A549 (cell line): ENCODE measurements at regions not wholly inside any gene's neighbourhood (a gene's known extent, or its start where the extent isn't known, plus 50 kb on each side); places are given as distances from the start of the nearest gene placed in this dataset.

Experiments used
- ATAC-seq, 2 experiments: fragments of 200-7000 bp in 1 of 2; fragments of >200 bp in 1 of 2; cut with Nextera tagmentation in 1 of 2; cut with Tn5 transposase in 1 of 2; 3 replicates each; pipeline versions ENCODE4 v1.8.0 to v1.9.1; 2018 to 2020; ENCODE audit warnings: mild to moderate bottlenecking in 1 of 2, moderate library complexity in 1 of 2
- CTCF ChIA-PET: fragments of 300-600 bp; sonication (Branson Sonifier 250); formaldehyde crosslinking; extraction: SDS; loops from one replicate; lab custom pipeline; 2021; ENCODE audit warnings: antibody characterized with exemption, inconsistent platforms; lab: Yijun Ruan, JAX
- POLR2A ChIA-PET: fragments of 350-600 bp; formaldehyde crosslinking; extraction: SDS; loops from one replicate; lab custom pipeline; 2021; ENCODE audit warnings: antibody characterized with exemption, inconsistent platforms; lab: Yijun Ruan, JAX
- DNase-seq, 2 experiments: peaks; one replicate each; pipeline versions ENCODE4 v3.0.0 to v3.0.0-alpha.2; 2011 to 2016; ENCODE audit warnings: low read depth in 1 of 2, low spot score in 1 of 2
- FAIRE-seq: peaks from 2 replicates; lab custom pipeline; 2011; peaks lifted over from hg19 to GRCh38; lab: Jason Lieb, UNC
- H3K27ac ChIP-seq, 2 experiments: fragments of >200 bp; sonication (Bioruptor Twin); formaldehyde crosslinking; 3 replicates each; pipeline ENCODE4 v1.5.1; 2016 to 2017
- H3K4me1 ChIP-seq: fragments of >200 bp; sonication (Bioruptor Twin); formaldehyde crosslinking; 3 replicates; pipeline ENCODE4 v1.6.1; 2016
- H3K4me2 ChIP-seq: fragments of >200 bp; sonication (Bioruptor Twin); formaldehyde crosslinking; 3 replicates; pipeline ENCODE4 v1.6.1; 2016
- H3K4me3 ChIP-seq: fragments of >200 bp; sonication (Bioruptor Twin); formaldehyde crosslinking; 3 replicates; pipeline ENCODE4 v1.5.1; 2016
- H3K9me3 ChIP-seq: fragments of >200 bp; sonication (Bioruptor Twin); formaldehyde crosslinking; 3 replicates; pipeline ENCODE4 v1.6.1; 2016
- ATOH8 ChIP-seq: fragments of 250-450 bp; sonication (Bioruptor Pico); IDR thresholded peaks from 2 replicates; pipeline ENCODE4 v1.5.0; 2020; ENCODE audit warnings: low read depth, mild to moderate bottlenecking, moderate library complexity
- BHLHE40 ChIP-seq: IDR thresholded peaks from 2 replicates; pipeline ENCODE4 v1.6.1; 2012; ENCODE audit warnings: low read depth, low read length, inconsistent platforms
- CBX8 ChIP-seq: fragments of 200-600 bp; sonication (generic); IDR thresholded peaks from 2 replicates; pipeline ENCODE4 v1.6.1; 2016
- CHD4 ChIP-seq: fragments of 200-600 bp; sonication (generic); IDR thresholded peaks from 2 replicates; pipeline ENCODE4 v1.6.1; 2016; ENCODE audit warnings: antibody characterized with exemption, mild to moderate bottlenecking, borderline replicate concordance
- E2F6 ChIP-seq: IDR thresholded peaks from 2 replicates; pipeline ENCODE4 v1.6.1; 2012; ENCODE audit warnings: low read depth, borderline replicate concordance
- EHMT2 ChIP-seq: fragments of 200-600 bp; sonication (generic); IDR thresholded peaks from 2 replicates; pipeline ENCODE4 v1.6.1; 2016; ENCODE audit warnings: antibody characterized with exemption, low read depth, mild to moderate bottlenecking, moderate library complexity
- ELK1 ChIP-seq: fragments of 150-350 bp; IDR thresholded peaks from 2 replicates; pipeline ENCODE4 v1.6.1; 2014; ENCODE audit warnings: low read depth, mild to moderate bottlenecking, low read length
- FOSB ChIP-seq: fragments of 250-450 bp; sonication (Bioruptor Pico); IDR thresholded peaks from 2 replicates; pipeline ENCODE4 v1.5.0; 2020; ENCODE audit warnings: mild to moderate bottlenecking, moderate library complexity
- HMGXB4 ChIP-seq: fragments of 250-450 bp; sonication (Bioruptor Pico); IDR thresholded peaks from 2 replicates; pipeline ENCODE4 v1.5.0; 2021; ENCODE audit warnings: mild to moderate bottlenecking, moderate library complexity, borderline replicate concordance
- HOXB13 ChIP-seq: fragments of 250-450 bp; sonication (Bioruptor Pico); IDR thresholded peaks from 2 replicates; pipeline ENCODE4 v1.5.0; 2020; ENCODE audit warnings: low read depth, mild to moderate bottlenecking, moderate library complexity
- JUNB ChIP-seq: fragments of >200 bp; sonication (Bioruptor Twin); formaldehyde crosslinking; IDR thresholded peaks from 2 replicates; pipeline ENCODE4 v1.6.1; 2016
- KDM1A ChIP-seq: fragments of 200-600 bp; sonication (generic); IDR thresholded peaks from 2 replicates; pipeline ENCODE4 v1.6.1; 2016; ENCODE audit warnings: low read depth, mild to moderate bottlenecking
- KDM5A ChIP-seq: fragments of 200-600 bp; sonication (generic); IDR thresholded peaks from 2 replicates; pipeline ENCODE4 v1.6.1; 2016; ENCODE audit warnings: antibody characterized with exemption, mild to moderate bottlenecking
- MAZ ChIP-seq: fragments of 150-350 bp; IDR thresholded peaks from 2 replicates; pipeline ENCODE4 v1.6.1; 2014; ENCODE audit warnings: antibody characterized with exemption, low read depth, low read length, borderline replicate concordance
- NFE2L2 ChIP-seq: fragments of 150-350 bp; conservative IDR thresholded peaks from 2 replicates; pipeline ENCODE4 v1.6.1; 2014; ENCODE audit warnings: low read length
- NR3C1 ChIP-seq: fragments of >200 bp; sonication (Bioruptor Twin); formaldehyde crosslinking; IDR thresholded peaks from 3 replicates; pipeline ENCODE4 v1.6.1; 2017
- RAD21 ChIP-seq, 2 experiments: fragments of >200 bp in 1 of 2; sonication (Bioruptor Twin) in 1 of 2; formaldehyde crosslinking in 1 of 2; IDR thresholded peaks in 1 of 2; conservative IDR thresholded peaks in 1 of 2; 2 replicates in 1 of 2; 3 replicates in 1 of 2; pipeline ENCODE4 v1.6.1; 2012 to 2018; ENCODE audit warnings: inconsistent platforms in 1 of 2
- RARB ChIP-seq: fragments of 250-450 bp; sonication (Bioruptor Pico); IDR thresholded peaks from 2 replicates; pipeline ENCODE4 v1.8.0; 2021; ENCODE audit warnings: mild to moderate bottlenecking, moderate library complexity
- SREBF2 ChIP-seq: fragments of 450-650 bp; IDR thresholded peaks from 2 replicates; pipeline ENCODE4 v1.6.1; 2014; ENCODE audit warnings: mild to moderate bottlenecking, moderate library complexity
- TFCP2L1 ChIP-seq: fragments of 250-450 bp; sonication (Bioruptor Pico); IDR thresholded peaks from 2 replicates; pipeline ENCODE4 v1.5.0; 2021; ENCODE audit warnings: mild to moderate bottlenecking
- ZFP36 ChIP-seq: fragments of 450-650 bp; IDR thresholded peaks from 2 replicates; pipeline ENCODE4 v1.6.1; 2014; ENCODE audit warnings: borderline replicate concordance; ENCODE audit not compliant: partially characterized antibody
- ZSCAN20 ChIP-seq: fragments of 250-450 bp; sonication (Bioruptor Pico); IDR thresholded peaks from 2 replicates; pipeline ENCODE4 v1.8.0; 2022; ENCODE audit warnings: mild to moderate bottlenecking, moderate library complexity
- WGBS: methylation state at CpG from one replicate; pipeline ENCODE4 v1.1.6; 2017; ENCODE audit errors: missing lambda C conversion rate; 5-methylcytosine and 5-hydroxymethylcytosine counted together

- Histone ChIP-seq H3K4me2 (no peak overlapping the region), H3K4me1 (no peaks in the 10 kb centered on the region)
- no peak for TF ChIP-seq FOSB (CRISPR knock-in tag)
- no peak for TF ChIP-seq JUNB
- TF ChIP-seq HMGXB4 (CRISPR knock-in tag), result no peak
- TF ChIP-seq, all 56 proteins: peak for 0
- ChIA-PET POLR2A (no interaction called here), CTCF (interaction anchor here (1.0 to 1.4 kb wide), 3 partner anchors 16 to 87 kb away, joined by 3 read pairs; no protein-coding TSS in a partner anchor)
- Histone ChIP-seq H3K27ac (no peak overlapping the region), H3K4me3 (no peak overlapping the region), H3K9me3 (no peaks in the 10 kb centered on the region)
- DNase-seq, result no peak
- no peak for ATAC-seq
- FAIRE-seq, result no peak
- WGBS, result 87% methylated on average over 3 of the region's 3 CpGs
Observed at GRCh38 chr10:78910021-78910420, 158.7 kb upstream of the ZMIZ1 start.

- no peak for ATAC-seq
- CTCF ChIA-PET, result interaction anchor here (1.0 to 1.4 kb wide), 2 partner anchors 16 to 64 kb away, joined by 3 read pairs; no protein-coding TSS in a partner anchor
- 47% methylated on average over 2 of the region's 2 CpGs for WGBS
- no peak overlapping the region for H3K4me3 ChIP-seq
- no peak for FAIRE-seq
- no peaks in the 10 kb centered on the region for H3K9me3 ChIP-seq
- TF ChIP-seq ZFP36 (no peak), CHD4 (no peak)
- no peak for DNase-seq
- H3K4me2 ChIP-seq, result no peak overlapping the region
- no peak overlapping the region for H3K27ac ChIP-seq
- no peaks in the 10 kb centered on the region for H3K4me1 ChIP-seq
- POLR2A ChIA-PET, result no interaction called here
Observed at GRCh38 chr10:78910476-78910875, 158.3 kb upstream of the ZMIZ1 start.

GRCh38 chr10:78910886-78911285 is 157.9 kb upstream of the ZMIZ1 start:
- Histone ChIP-seq H3K4me1 (no peaks in the 10 kb centered on the region), H3K9me3 (no peaks in the 10 kb centered on the region), H3K4me3 (no peak overlapping the region), H3K4me2 (no peak overlapping the region), H3K27ac (no peak overlapping the region)
- no peak for DNase-seq
- ChIA-PET POLR2A (no interaction called here), CTCF (interaction anchor here (1.0 to 1.4 kb wide), 2 partner anchors 17 to 64 kb away, joined by 3 read pairs; no protein-coding TSS in a partner anchor)
- TF ChIP-seq TFCP2L1 (no peak), KDM1A (no peak), HOXB13 (CRISPR knock-in tag) (no peak), RAD21 (conservative IDR thresholded peaks at IDR 0.05 in 1 of 2, IDR thresholded peaks at IDR 0.05 in 1 of 2) (no peak), BHLHE40 (no peak), JUNB (no peak), HMGXB4 (CRISPR knock-in tag) (no peak), NR3C1 (no peak), MAZ (no peak), ZFP36 (no peak)
- 65% methylated on average over 5 of the region's 7 CpGs for WGBS
- FAIRE-seq, result no peak
- no peak for ATAC-seq

GRCh38 chr10:78911533-78912340 is 157.0 kb upstream of the ZMIZ1 start:
- no peak overlapping the region for H3K27ac ChIP-seq
- no peaks in the 10 kb centered on the region for H3K4me1 ChIP-seq
- 65% methylated on average over 10 of the region's 10 CpGs for WGBS
- CTCF ChIA-PET, result no interaction called here
- H3K4me2 ChIP-seq, result no peak overlapping the region
- POLR2A ChIA-PET, result no interaction called here
- ATAC-seq, result no peak
- TF ChIP-seq SREBF2, result no peak
- TF ChIP-seq EHMT2, result no peak
- TF ChIP-seq ZSCAN20 (CRISPR knock-in tag), result no peak
- no peak for TF ChIP-seq ATOH8
- no peak for TF ChIP-seq CBX8
- TF ChIP-seq ELK1, result no peak
- TF ChIP-seq RARB (CRISPR knock-in tag), result no peak
- no peak for TF ChIP-seq NFE2L2
- TF ChIP-seq E2F6, result no peak
- TF ChIP-seq KDM5A, result no peak
- H3K4me3 ChIP-seq, result no peak overlapping the region
- no peak for DNase-seq
- H3K9me3 ChIP-seq, result no peaks in the 10 kb centered on the region
- FAIRE-seq, result no peak
